GM23338 (cell line): ENCODE measurements at regions not wholly inside any gene's neighbourhood (a gene's known extent, or its start where the extent isn't known, plus 50 kb on each side); places are given as distances from the start of the nearest gene placed in this dataset.

Source experiments
- ATAC-seq: fragments of 200-7000 bp; cut with Tn5 transposase; 3 replicates; pipeline ENCODE4 v1.9.1; 2020
- DNase-seq: peaks from one replicate; pipeline ENCODE4 v3.0.0-alpha.2; 2015; ENCODE audit warnings: low spot score
- H2AFZ ChIP-seq: fragments of 200-600 bp; sonication (generic); 2 replicates; pipeline ENCODE4 v1.8.0; 2016; ENCODE audit warnings: antibody characterized with exemption, mild to moderate bottlenecking, moderate library complexity
- H3F3A ChIP-seq: fragments of 200-600 bp; sonication (generic); replicated peaks from 2 replicates; pipeline ENCODE4 v1.8.0; 2017; ENCODE audit warnings: antibody characterized with exemption, mixed run types, low read depth
- H3K27ac ChIP-seq: fragments of 200-600 bp; sonication (generic); 2 replicates; pipeline ENCODE4 v1.6.1; 2016; ENCODE audit warnings: low read depth
- H3K27me3 ChIP-seq: fragments of 200-600 bp; sonication (generic); 2 replicates; pipeline ENCODE4 v1.8.0; 2016; ENCODE audit warnings: mild to moderate bottlenecking, mixed run types, moderate library complexity; ENCODE audit not compliant: insufficient read depth
- H3K36me3 ChIP-seq: fragments of 200-600 bp; sonication (generic); 2 replicates; pipeline ENCODE4 v1.8.0; 2016; ENCODE audit warnings: mild to moderate bottlenecking; ENCODE audit not compliant: insufficient read depth
- H3K4me1 ChIP-seq: fragments of 200-600 bp; sonication (generic); 2 replicates; pipeline ENCODE4 v1.8.0; 2016; ENCODE audit warnings: mild to moderate bottlenecking, moderate library complexity; ENCODE audit not compliant: insufficient read depth
- H3K4me2 ChIP-seq: fragments of 200-600 bp; sonication (generic); 2 replicates; pipeline ENCODE4 v1.7.1; 2017; ENCODE audit warnings: mixed run types
- H3K4me3 ChIP-seq: fragments of 200-600 bp; sonication (generic); 2 replicates; pipeline ENCODE4 v1.6.1; 2016; ENCODE audit warnings: mixed run types
- H3K79me2 ChIP-seq: fragments of 200-600 bp; sonication (generic); replicated peaks from 2 replicates; pipeline ENCODE4 v1.8.0; 2017; ENCODE audit warnings: mild to moderate bottlenecking; ENCODE audit not compliant: insufficient read depth
- H3K9me2 ChIP-seq: fragments of 200-600 bp; sonication (generic); 2 replicates; pipeline ENCODE4 v1.8.0; 2017; ENCODE audit not compliant: insufficient read depth
- H4K20me1 ChIP-seq: fragments of 200-600 bp; sonication (generic); replicated peaks from 2 replicates; pipeline ENCODE4 v1.8.0; 2017; ENCODE audit warnings: mild to moderate bottlenecking; ENCODE audit not compliant: insufficient read depth
- H3K27ac Mint-ChIP-seq: 2 replicates; pipeline ENCODE4 v1.8.0; 2020; ENCODE audit warnings: inconsistent platforms, mild to moderate bottlenecking, moderate library complexity, mixed read lengths
- H3K27me3 Mint-ChIP-seq: 3 replicates; pipeline ENCODE4 v1.8.0; 2022; ENCODE audit warnings: low read depth, mild to moderate bottlenecking, moderate library complexity, mixed read lengths, inconsistent platforms; ENCODE audit not compliant: insufficient read depth, poor library complexity
- H3K36me3 Mint-ChIP-seq: 3 replicates; pipeline ENCODE4 v1.8.0; 2021; ENCODE audit warnings: low read depth, mild to moderate bottlenecking, inconsistent platforms, moderate library complexity, mixed read lengths
- H3K4me1 Mint-ChIP-seq: 3 replicates; pipeline ENCODE4 v1.8.0; 2020; ENCODE audit warnings: mild to moderate bottlenecking, inconsistent platforms, mixed read lengths
- H3K4me3 Mint-ChIP-seq: 3 replicates; pipeline ENCODE4 v1.8.0; 2021; ENCODE audit warnings: moderate library complexity, mild to moderate bottlenecking, inconsistent platforms, mixed read lengths
- H3K9me3 Mint-ChIP-seq: 3 replicates; pipeline ENCODE4 v1.8.0; 2020; ENCODE audit warnings: moderate library complexity, mild to moderate bottlenecking, inconsistent platforms, mixed read lengths
- CREB1 ChIP-seq: fragments of 250-450 bp; sonication (Bioruptor Pico); IDR thresholded peaks from 2 replicates; pipeline ENCODE4 v1.5.0; 2020; ENCODE audit warnings: low read depth, mild to moderate bottlenecking, moderate library complexity
- EZH2phosphoT487 ChIP-seq: fragments of 200-600 bp; sonication (generic); IDR thresholded peaks from one replicate; pipeline ENCODE4 v1.8.1; 2018; ENCODE audit warnings: antibody characterized with exemption; ENCODE audit not compliant: unreplicated experiment
- JUNB ChIP-seq: IDR thresholded peaks from one replicate; pipeline ENCODE4 v1.6.1; 2016; ENCODE audit warnings: antibody characterized with exemption; ENCODE audit not compliant: unreplicated experiment
- NANOG ChIP-seq: IDR thresholded peaks from 2 replicates; pipeline ENCODE4 v1.6.1; 2016; ENCODE audit warnings: antibody characterized with exemption, borderline replicate concordance
- POLR2AphosphoS5 ChIP-seq: IDR thresholded peaks from 2 replicates; pipeline ENCODE4 v1.6.1; 2016; ENCODE audit warnings: antibody characterized with exemption, low read depth
- ZNF331 ChIP-seq: fragments of 250-450 bp; sonication (Bioruptor Pico); IDR thresholded peaks from 2 replicates; pipeline ENCODE4 v1.5.0; 2020; ENCODE audit warnings: low read depth, mild to moderate bottlenecking, moderate library complexity
- TF ChIP-seq, protein P1 (sequence below): fragments of 250-450 bp; sonication (Bioruptor Pico); IDR thresholded peaks from 2 replicates; pipeline ENCODE4 v1.5.0; 2020; ENCODE audit warnings: mild to moderate bottlenecking, moderate library complexity
- TF ChIP-seq, protein P2 (sequence below), 2 experiments: fragments of 200-600 bp in 1 of 2; sonication (generic) in 1 of 2; conservative IDR thresholded peaks; 2 replicates each; pipeline versions ENCODE4 v1.5.1 to v1.6.1; 2016 to 2017; ENCODE audit warnings: antibody characterized with exemption in 2 of 2, low read depth in 2 of 2, mild to moderate bottlenecking in 2 of 2, moderate library complexity in 1 of 2

GRCh38 chr20:22977047-22977785, 57.9 kb upstream of the SSTR4 start (continued):
- TF ChIP-seq, protein P1, sequence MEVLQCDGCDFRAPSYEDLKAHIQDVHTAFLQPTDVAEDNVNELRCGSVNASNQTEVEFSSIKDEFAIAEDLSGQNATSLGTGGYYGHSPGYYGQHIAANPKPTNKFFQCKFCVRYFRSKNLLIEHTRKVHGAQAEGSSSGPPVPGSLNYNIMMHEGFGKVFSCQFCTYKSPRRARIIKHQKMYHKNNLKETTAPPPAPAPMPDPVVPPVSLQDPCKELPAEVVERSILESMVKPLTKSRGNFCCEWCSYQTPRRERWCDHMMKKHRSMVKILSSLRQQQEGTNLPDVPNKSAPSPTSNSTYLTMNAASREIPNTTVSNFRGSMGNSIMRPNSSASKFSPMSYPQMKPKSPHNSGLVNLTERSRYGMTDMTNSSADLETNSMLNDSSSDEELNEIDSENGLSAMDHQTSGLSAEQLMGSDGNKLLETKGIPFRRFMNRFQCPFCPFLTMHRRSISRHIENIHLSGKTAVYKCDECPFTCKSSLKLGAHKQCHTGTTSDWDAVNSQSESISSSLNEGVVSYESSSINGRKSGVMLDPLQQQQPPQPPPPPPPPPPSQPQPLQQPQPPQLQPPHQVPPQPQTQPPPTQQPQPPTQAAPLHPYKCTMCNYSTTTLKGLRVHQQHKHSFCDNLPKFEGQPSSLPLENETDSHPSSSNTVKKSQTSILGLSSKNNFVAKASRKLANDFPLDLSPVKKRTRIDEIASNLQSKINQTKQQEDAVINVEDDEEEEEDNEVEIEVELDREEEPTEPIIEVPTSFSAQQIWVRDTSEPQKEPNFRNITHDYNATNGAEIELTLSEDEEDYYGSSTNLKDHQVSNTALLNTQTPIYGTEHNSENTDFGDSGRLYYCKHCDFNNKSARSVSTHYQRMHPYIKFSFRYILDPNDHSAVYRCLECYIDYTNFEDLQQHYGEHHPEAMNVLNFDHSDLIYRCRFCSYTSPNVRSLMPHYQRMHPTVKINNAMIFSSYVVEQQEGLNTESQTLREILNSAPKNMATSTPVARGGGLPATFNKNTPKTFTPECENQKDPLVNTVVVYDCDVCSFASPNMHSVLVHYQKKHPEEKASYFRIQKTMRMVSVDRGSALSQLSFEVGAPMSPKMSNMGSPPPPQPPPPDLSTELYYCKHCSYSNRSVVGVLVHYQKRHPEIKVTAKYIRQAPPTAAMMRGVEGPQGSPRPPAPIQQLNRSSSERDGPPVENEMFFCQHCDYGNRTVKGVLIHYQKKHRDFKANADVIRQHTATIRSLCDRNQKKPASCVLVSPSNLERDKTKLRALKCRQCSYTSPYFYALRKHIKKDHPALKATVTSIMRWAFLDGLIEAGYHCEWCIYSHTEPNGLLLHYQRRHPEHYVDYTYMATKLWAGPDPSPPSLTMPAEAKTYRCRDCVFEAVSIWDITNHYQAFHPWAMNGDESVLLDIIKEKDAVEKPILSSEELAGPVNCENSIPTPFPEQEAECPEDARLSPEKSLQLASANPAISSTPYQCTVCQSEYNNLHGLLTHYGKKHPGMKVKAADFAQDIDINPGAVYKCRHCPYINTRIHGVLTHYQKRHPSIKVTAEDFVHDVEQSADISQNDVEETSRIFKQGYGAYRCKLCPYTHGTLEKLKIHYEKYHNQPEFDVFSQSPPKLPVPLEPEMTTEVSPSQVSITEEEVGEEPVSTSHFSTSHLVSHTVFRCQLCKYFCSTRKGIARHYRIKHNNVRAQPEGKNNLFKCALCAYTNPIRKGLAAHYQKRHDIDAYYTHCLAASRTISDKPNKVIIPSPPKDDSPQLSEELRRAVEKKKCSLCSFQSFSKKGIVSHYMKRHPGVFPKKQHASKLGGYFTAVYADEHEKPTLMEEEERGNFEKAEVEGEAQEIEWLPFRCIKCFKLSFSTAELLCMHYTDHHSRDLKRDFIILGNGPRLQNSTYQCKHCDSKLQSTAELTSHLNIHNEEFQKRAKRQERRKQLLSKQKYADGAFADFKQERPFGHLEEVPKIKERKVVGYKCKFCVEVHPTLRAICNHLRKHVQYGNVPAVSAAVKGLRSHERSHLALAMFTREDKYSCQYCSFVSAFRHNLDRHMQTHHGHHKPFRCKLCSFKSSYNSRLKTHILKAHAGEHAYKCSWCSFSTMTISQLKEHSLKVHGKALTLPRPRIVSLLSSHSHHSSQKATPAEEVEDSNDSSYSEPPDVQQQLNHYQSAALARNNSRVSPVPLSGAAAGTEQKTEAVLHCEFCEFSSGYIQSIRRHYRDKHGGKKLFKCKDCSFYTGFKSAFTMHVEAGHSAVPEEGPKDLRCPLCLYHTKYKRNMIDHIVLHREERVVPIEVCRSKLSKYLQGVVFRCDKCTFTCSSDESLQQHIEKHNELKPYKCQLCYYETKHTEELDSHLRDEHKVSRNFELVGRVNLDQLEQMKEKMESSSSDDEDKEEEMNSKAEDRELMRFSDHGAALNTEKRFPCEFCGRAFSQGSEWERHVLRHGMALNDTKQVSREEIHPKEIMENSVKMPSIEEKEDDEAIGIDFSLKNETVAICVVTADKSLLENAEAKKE = no peak
- TF ChIP-seq POLR2AphosphoS5 (no peak), CREB1 (CRISPR knock-in tag) (no peak), JUNB (no peak), ZNF331 (CRISPR knock-in tag) (no peak), NANOG (no peak)

DNA sequence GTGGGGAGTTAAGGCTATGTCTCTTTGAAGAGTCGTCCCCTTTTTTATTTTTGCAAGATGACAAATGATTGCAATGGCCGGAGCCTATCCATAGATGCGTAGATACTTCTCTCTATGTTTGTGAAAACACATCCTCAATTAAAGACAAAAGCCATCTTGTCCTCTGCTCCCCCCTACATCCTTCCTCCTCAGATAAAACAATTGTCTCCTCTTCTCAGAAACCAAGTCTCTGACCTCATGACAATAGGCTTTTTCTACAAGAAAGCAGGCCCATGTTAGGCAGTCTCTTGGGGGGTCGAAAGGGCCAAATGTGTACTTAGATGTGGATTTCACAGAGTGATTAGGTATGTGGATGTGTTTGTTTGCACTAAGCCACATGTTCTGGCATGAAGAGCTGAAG, 51.1 kb upstream of the SSTR4 start:
- Histone ChIP-seq H3K4me3 (no peak overlapping the region), H3K4me2 (no peak overlapping the region), H3K27ac (no peak overlapping the region), H4K20me1 (no peaks in the 10 kb centered on the region), H2AFZ (no peak overlapping the region), H3F3A (no peaks in the 10 kb centered on the region), H3K36me3 (no peaks in the 10 kb centered on the region), H3K27me3 (no peaks in the 10 kb centered on the region), H3K4me1 (no peaks in the 10 kb centered on the region), H3K79me2 (no peaks in the 10 kb centered on the region), H3K9me2 (no peaks in the 10 kb centered on the region)
- peaks cover 10% of the 10 kb centered on the region; the same call in 2 of the 3 replicates for H3K9me3 Mint-ChIP-seq
- H3K36me3 Mint-ChIP-seq = no peaks in the 10 kb centered on the region
- no peak overlapping the region for H3K4me3 Mint-ChIP-seq
- ATAC-seq = no peak
- H3K27me3 Mint-ChIP-seq = peaks cover 2% of the 10 kb centered on the region
- H3K4me1 Mint-ChIP-seq = no peaks in the 10 kb centered on the region
- no peak for DNase-seq
- H3K27ac Mint-ChIP-seq = no peak overlapping the region
- TF ChIP-seq, protein P2, sequence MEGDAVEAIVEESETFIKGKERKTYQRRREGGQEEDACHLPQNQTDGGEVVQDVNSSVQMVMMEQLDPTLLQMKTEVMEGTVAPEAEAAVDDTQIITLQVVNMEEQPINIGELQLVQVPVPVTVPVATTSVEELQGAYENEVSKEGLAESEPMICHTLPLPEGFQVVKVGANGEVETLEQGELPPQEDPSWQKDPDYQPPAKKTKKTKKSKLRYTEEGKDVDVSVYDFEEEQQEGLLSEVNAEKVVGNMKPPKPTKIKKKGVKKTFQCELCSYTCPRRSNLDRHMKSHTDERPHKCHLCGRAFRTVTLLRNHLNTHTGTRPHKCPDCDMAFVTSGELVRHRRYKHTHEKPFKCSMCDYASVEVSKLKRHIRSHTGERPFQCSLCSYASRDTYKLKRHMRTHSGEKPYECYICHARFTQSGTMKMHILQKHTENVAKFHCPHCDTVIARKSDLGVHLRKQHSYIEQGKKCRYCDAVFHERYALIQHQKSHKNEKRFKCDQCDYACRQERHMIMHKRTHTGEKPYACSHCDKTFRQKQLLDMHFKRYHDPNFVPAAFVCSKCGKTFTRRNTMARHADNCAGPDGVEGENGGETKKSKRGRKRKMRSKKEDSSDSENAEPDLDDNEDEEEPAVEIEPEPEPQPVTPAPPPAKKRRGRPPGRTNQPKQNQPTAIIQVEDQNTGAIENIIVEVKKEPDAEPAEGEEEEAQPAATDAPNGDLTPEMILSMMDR (conservative IDR thresholded peaks at IDR 0.05; ENCODE audit: low read depth in 2 of 2) = no peak
- TF ChIP-seq CREB1 (CRISPR knock-in tag) = no peak
- no peak for TF ChIP-seq ZNF331 (CRISPR knock-in tag)
- no peak for TF ChIP-seq EZH2phosphoT487
